ENCODE measurements at regions not wholly inside any gene's neighbourhood (a gene's known extent, or its start where the extent isn't known, plus 50 kb on each side); places are given as distances from the start of the nearest gene placed in this dataset.

- DNase-seq, result no peak
Measured at GRCh38 chr4:161132715-161133425, 1030.9 kb downstream of the FSTL5 start.

GRCh38 chr4:161121451-161121850 is 1042.3 kb downstream of the FSTL5 start:
- no peak for DNase-seq

DNA sequence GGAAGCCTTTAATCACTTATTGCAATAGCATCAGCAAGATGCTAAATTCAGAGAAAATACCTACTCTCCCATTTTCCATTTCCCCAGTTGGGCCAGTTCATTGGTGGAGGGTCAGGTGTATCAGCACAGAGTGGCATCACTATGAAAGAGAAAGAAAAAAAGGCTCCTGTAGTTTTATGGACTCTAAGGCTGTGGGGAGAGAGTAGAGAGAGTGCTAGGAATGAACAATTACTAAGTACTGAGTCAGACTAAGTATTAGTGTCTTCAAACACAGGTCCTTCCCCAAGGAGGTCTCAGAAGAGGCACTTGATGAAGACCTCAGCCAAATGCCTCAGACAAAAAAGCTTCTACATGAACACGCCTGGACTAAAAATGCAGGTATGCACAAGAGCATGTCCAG is 1061.9 kb downstream of the FSTL5 start:
- no peak for DNase-seq

DNA sequence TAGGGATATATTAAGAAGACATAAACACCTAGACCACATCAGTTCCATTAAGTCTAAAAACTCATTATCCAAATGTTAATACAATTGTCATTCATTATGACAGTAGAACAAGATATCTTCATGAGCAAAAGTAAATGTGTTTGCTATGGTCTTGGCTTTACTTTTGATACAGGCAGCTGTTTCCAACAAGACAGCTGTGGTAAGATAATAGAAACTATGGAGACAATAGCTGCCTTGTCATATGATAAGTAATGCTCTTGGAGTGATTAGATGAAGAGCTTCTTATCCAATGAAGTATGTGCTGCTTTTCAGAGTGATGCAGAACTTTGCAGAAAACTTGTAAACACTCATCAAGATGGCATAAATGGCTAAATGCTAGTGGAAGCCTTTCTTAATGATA is 1066.0 kb downstream of the FSTL5 start:
- no peak for DNase-seq

DNA sequence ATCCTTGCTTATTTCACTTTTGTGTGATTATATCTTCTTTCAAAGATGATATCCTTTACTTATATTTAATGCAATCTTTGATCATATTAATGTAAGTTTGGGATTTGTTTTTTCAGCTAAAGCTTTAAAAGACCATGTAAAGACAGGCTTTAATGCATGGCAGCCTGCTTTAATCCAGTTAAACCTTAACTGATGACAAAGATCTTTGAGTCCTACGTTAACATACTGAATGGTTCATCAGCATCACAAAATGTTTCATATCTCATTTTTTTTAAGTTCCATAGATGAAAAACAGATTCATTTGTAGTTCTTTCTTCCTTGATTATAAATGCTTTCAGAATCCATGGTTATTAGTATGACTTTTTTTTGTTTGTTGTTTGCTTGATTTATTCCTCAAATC is 1102.8 kb downstream of the FSTL5 start:
- DNase-seq, result no peak

Data from hypothalamus (tissue), 51 donors.